ENCODE measurements at regions not wholly inside any gene's neighbourhood (a gene's known extent, or its start where the extent isn't known, plus 50 kb on each side); places are given as distances from the start of the nearest gene placed in this dataset.
"Not testable (repeated sequence)": the region's sequence is repeated elsewhere in the genome, so short reads cannot be mapped to it uniquely, and the experiment has no call there.

DNA sequence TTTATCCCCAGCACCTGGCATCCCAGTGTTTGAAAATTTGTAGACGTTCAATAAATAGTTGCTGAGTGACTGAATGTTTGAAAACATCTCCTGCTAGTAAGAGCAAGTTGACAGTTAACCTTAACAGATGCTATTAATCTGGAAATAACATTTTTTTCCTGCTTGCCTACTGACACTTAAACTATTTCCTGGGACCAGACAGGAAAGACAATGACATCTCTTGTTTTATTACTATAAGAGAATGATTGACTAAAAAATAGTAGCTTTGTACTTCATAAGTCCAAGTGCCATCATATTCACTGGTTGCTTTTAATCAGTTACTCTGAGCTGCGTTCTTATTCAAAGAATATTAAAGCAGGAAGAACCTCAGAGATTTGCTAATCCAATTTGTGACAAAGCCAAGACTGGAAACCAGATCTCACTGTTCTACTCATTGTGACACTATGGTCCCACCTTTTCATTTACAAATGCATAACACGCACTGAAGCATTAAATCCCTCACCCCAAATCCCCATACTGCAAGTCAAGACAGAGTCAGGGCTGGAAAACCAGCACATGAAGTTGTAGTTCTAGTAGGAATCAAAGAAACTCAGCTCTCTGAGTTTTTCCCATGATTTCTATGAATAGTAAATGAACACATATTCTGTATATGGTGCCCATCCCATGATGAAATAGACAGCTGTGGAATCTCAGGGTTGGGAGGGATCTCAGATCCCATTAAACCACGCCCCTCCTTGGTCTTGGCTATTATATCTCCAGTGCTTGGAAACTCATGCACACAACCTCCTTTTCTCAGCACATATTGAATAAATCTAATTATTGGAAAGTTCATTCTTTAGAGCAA, 212.7 kb upstream of the P2RY1 start:
- DNase-seq: no peak

DNA sequence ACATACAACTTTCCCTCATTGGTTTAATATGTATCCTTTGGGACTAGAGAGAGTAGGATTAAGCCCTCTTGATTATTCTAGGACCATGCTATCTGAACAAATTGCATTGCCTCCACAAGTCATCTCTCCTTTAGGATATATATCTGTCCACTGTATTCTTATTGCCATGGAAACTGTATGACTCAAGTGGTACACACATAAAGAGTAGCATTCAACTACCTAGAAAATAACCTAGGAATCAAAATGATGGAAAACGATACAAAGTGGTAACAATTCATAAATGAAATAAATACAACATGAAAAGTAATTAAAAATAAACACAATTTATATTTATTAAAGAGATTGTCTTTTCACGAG, 212.1 kb upstream of the P2RY1 start:
- no peak for DNase-seq

DNA sequence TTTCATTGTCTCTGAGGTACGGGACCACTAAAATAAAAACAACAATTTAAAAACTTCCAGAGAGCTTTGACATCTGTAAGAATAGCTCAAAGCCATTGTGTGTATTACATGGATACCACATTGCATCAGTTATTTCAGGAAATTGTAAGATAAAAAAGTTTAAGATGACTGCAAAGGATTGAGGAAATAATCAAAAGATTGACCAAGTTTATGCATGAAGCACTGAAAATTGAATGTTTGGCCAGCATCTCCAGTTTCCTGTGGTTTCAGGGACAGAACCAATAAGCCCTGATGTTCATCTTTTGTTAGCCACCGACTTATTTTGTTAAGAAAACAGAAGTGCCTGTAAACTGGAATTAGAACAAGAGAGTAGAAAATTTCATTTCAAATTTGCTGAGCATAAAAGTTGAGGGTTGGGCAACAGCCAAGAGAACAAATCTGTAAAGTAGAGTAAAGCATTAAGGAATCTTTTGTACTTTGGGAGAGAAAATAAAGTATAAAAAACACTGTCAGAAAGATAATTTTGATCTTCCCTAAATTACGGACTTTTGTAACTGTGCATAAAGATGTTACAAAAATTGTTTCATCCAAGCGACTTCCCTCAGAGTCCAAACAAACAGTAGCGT, 211.5 kb upstream of the P2RY1 start:
- DNase-seq: no peak

DNA sequence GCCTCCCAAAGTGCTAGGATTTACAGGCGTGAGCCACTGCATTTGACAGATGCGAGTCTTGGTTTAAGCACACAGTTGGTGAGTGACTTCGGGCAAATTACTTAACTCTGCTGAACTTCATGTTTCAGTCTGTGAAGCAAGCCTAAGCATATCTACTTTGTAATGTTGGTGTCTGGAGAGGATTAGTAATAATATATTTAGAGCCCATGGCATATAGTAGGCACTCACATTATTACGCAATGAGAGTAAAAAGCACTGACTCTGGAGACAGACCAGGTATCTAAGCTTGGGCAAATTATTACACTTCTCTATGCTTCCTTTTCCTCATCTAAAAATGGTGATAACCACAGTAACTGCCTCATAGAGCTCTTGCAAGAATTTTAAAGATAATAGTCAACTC, 208.7 kb upstream of the P2RY1 start:
- DNase-seq: no peak

DNA sequence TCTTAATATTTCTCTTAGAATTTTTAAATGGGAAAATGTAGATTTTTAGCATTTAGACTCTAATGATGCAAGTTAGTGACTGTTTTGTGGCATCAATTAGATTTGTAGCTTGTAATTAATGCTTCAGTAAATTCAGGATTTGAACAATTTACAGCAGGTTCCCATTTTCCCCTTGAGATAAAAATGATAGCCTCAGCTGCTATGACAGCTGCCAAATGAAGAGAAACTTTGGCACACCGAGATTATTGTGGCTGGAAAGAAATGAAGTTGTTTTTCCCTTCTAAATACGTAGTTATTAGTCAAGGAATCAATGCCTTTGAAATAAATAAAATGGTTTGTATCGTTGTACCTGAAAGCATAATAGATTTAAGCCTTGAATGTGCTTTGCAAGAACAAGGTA, 206.4 kb upstream of the P2RY1 start:
- no peak for DNase-seq

DNA sequence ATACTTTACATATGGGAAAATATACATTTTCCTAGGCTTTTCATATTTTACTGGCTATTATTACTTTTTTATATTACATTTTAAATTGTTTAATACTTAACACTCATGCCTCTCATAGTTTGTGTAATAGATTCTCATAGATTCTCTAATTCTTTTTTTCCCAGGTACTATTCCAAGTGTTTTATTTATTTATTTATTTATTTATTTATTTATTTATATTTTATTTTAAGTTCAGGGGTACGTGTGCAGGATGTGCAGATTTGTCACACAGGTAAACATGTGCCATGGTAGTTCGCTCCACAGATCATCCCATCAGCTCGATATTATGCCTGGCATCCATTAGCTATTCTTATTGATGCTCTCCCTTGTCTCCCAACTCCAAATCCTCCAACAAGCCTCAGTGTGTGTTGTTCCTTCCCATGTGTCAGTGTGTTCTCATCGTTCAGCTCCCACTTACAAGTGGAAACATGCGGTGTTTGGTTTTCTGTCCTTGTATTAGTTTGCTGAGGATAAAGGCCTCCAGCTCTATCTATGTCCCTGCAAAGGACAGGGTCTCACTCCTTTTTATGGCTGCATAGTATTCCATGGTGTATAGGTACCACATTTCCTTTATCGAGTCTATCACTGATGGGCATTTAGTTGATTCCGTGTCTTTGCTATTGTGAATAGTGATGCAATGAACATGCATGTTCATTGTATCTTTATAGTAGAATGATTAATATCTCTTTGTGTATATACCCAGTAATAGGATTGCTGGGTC, 205.4 kb upstream of the P2RY1 start:
- DNase-seq: no peak

DNA sequence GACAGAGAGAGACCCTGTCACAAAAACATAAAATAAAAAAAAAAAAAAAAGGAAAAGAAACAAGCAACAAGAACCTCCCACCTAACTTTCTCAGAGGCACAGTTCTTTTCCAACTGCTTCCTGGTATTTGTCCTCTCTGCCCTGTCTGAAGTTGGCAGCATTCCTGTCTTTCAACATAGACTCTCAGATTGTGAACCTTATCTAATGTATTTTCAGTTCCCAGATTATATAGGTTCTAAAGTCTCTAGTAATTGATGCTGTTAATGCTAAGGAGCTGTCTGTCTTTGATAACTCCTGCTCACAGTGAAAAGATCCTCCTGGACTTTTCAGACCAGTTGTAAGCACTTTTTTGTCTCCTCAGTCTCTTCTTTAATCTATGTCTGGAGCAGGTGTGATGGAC, 199.5 kb upstream of the P2RY1 start:
- no peak for DNase-seq

DNA sequence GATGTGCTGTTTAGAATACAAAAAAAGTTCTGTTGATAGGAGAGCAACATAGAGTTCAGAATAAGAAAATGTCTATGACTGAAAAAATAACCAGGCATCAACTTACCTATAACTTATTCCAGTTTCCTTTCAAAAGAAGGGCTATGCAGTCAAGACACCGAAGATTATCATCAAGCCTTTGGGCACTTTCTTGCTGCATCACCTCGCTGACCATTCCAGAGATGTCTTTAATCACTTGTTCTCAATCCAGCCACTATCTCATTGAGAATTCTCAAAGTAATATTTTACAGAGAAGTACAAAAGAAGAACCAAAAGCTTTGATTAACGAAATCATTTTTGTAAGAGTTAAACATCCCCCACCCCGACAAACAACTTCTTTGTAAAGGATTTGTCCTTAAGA, 198.3 kb upstream of the P2RY1 start:
- DNase-seq: no peak

DNA sequence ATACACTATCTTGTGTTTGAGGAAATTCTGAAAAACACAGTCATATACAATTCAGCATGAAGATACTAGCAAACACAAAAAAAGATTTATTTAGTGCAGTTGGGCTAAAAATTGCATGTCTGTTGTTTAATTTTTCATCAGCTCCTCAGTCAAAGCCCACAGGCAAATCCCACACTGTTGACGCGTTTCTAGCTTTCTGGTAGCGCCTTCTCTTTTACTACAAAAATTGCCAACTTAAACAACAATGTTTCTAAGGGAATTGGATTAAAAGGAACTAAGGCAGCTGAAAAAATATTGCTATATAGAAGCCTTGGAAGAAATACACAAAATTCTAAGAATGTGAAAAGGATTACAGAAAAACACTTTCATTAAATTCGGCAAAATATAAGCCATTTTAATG, 196.7 kb upstream of the P2RY1 start:
- DNase-seq: no peak

DNA sequence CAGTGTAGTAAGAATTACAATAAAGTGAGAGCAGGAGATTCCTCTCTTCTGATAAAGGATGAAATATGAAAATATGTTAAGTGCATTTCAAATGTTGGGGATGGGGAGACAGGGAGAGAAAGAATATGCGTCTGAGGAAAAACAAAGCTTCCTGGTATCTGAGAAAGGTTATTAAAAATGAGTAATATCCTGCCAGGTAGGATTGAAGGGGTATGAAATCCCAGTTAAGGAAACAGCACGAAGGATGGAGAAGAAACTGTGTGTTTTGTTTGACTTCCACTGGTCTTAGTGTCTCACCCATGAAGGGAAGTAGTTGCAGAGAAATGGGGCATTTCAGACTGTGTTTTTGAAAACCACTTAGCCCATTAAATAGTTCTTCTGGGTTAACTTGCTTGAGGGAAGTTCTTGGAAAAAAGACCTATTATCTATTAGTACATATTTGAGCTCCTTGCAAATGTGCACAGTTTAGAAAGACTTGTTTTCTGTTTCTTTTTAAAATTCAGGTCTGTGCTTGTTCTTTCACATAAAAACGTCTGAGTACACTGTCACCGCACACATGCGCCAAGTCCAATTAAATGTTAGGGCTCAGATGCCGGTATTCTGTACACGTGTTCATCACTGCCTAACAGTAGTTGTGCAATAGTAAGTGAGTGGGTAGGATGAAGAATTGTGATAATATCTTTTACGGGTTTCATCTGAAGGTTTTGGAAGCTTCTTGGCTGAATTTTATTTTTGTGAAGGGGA, 196.1 kb upstream of the P2RY1 start:
- DNase-seq: no peak

DNA sequence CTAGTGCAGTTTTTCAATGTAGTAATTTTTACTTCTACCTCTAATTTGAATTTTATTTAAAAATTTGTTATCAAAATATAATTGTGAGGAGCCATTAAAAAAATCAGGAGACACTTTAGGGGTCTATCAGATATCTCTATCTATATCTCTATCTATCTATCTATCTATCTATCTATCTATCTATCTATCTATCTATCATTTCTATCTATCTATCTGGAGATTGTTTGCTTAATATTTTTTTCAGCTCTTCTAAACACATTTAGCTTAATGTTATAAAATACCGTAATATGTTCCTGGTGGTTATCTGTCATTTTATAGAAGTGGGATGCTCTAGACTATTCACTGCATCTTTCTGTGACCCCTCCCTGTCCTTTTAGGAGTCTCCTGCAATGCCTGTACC, 193.7 kb upstream of the P2RY1 start:
- no peak for DNase-seq

DNA sequence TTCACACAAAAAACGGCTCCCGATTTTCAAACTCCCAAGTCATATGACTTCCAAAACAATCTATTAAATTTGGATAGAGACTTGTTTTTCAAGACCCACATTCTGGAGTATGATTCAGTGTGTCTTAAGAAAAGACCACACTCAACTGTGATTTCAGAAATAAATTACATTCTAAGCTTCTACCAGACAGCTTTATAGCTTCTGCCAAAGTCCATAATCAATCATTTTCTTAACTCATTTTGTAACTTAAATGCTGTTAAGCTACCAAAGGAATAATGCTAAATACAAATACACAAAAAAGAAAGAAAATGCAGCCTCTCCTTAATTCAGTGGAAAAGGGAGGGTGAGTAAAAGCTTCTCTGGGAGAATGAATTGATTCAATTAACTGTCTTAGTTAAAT, 192.3 kb upstream of the P2RY1 start:
- no peak for DNase-seq

DNA sequence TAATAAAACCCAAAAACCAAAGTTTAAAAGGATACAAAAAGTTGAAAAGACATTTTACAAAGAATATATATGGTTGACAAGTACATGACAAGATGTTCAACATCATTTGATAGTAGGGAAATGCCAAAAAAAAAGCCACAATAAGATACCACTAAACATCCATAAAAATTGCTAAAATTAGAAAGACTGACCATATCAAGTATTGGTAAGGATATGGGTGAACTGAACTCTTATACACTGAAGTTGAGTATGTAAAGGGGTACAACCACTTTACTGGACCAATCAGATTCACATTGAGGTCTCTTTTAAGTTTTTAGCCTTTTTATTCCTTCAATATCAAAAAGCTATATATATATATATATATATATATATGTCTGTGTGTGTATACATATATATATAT, 190.5 kb upstream of the P2RY1 start:
- DNase-seq: no peak

DNA sequence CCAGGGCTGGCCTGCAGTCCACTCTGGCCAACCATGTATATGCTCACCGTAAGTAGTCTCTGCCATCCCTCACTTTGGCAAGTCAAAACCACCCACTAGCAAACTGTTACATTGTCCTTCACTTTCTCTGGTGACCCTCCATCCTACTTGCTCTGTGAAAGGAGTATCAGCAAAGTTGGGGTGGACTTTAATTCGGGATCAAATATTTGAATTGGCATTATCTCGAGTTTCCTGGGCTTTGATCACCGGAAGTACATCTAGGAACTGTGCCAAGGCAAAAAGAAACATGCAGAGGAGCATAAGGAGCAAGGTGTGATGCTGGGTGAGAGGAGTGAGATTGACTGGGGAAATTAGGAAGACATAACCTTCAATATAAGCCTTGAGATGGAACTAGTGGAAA, 188.9 kb upstream of the P2RY1 start:
- no peak for DNase-seq

DNA sequence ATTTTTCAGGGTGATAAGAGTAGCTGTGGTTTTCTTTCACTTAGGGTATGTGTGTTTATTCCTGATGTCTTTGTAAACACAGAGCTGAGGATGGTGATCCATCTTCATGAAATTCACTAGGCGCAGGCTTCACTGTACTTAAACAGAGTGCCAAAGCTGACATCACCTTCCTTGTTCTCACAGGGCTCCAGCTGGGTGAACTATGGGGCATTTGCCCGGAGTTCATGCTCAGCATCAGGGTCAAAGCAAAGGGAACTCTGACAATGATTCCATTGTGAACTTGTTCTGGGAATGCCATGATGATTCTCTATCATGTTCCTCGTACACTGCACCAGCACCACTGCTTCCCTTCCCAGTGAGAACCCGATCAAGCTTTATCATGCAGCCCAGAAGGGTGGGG, 184.8 kb upstream of the P2RY1 start:
- no peak for DNase-seq

DNA sequence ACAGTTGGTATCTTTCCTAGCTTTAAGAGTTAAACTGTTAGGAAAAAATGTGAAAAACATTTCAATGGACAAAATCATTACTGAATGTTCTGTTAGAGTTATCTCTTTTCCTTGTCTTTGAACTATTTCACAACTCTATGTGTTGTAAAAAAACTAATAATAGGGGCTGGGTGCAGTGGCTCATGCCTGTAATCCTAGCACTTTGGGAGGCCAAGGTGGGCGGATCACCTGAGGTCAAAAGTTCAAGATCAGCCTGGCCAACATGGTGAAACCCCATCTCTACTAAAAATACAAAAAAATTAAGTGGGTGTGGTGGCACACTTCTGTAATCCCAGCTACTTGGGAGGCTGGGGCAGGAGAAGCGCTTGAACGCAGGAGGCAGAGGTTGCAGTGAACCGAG, 184.0 kb upstream of the P2RY1 start:
- DNase-seq: not testable (repeated sequence)

DNA sequence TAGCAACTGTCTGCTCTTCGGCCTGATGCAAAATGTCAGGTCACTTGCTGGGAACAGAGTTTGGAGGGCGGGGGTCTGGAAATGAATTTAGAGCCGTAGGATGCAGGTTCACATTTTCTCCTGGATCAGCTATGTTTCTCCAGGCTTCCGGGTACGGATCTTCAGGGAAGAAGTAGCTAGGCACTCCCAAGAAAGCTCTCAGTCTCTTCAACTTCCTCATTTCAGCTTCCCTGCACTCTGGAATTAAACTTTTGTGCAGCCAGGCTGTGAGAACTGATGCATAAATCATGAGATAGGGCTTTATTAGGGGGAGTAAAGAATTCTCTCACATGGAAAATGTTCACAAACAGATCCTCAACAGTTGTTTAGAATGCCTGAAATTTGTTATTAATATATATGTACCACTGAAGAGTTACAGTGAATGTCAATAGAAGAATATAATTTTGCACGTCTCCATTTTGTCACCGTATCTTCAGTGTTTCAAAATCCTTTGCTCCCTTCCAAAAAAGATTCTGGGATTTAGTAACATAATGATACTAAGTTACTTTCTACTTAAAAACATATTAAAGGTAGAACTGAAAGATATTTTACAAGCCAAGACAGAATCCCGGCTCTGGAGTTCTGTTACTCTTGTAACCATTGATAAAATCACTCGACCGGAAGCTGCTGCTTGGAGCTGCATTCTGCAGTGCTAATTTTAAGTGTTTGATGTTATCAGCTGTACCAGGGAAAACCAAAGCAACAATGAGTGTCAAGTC, 178.5 kb upstream of the P2RY1 start:
- DNase-seq: no peak

DNA sequence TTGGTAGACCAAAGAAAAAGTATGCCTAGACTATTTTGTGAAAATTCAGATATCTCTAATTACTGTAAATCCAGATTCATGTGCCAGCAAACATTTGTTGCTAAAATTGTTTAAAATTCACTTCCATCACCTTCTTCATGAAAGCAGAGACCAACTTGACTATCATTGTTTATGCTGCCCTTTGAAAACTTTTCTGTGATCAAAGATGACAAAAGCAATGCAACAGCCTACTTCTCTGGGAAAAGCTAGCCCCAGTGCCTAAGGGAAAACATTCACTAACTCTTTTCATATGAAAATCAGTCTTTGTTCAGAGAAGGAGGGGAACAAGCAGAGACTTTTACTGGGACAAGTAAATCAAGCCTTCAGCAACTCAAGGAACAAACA, 178.0 kb upstream of the P2RY1 start:
- DNase-seq: no peak

DNA sequence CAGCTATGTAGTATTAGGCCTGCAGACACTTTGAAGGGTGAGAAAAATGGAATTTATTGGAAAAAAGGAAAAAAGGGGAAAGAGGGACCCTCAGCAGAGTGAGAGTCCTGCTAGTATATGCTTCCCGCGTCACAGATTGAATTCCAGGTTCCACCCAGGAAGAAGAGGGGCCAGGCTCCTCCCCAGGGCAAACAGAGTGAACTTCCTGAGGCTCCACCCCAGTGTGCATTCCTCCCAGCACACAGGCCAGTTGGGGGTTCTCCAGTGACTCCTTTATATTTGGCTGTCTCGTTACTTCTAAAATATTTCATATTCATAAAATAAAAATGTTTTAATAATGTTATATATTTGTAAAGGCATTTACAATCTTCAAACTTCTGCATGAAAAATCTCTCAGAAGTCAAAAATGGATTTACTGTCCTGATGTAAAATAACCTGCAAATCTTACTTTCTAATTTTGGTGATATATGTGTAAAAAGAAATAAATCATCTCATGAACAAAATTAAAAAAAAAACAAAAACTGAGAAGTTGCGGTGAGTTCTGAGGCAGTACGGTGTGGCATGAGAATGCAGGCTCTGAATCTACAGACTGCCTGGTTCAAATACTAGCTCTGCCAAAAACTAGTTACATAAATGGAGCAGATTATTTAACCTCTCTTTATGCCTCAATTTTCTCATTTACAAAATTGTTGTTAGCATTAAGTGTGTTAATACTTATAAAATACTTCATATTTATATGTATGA, 175.8 kb upstream of the P2RY1 start:
- no peak for DNase-seq

DNA sequence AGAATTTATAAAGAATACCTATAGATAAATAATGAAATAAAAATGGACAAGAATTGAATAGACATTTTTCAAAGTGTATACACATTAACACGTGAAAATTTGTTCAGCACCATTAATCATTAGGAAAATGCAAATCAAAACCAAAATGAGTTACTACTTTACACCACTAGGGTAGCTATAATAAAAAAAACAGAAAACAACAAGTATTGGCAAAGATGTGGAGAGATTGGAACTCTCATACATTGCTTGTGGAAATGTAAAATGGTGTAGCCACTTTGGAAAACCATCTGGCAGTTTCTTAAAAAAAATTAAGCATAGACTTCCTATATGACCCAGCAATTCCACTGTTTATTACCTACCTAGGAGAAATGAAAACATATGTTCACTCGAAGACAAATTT, 172.8 kb upstream of the P2RY1 start:
- no peak for DNase-seq

DNA sequence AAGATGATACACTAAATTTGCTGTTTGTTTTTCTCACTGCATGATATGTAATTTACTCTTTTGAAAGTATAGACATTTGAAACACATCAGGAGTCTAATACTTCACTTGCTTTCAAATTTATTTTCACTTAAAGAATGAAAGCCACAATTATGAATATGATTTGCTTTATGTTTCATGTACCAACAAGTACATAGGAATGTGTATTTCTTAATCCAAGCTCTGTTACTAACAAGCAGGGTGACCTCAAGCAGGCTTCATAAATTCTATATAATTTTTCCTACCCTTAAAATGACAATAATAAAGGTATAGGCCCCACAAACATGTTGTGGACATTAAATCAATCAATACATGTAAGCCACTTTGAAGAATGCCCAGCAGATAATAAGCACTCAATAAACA, 170.2 kb upstream of the P2RY1 start:
- no peak for DNase-seq

DNA sequence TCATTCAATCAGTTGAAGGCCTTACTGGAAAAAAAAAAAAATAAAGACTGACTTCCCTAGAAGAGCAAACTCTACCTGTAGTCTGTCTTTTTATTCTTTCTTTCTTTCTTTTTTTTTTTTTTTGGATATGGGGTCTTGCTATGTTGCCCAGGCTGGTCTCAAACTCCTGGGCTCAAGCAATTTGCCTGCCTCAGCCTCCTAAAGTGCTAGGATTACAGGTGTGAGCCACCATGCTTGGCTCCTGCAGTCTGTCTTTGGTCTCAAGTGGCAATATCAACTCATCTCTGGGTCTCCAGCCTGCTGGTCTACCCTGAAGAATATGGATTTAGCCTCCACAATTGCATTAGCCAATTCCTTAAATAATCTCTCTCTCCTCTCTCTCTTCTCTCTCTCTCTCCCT, 167.7 kb upstream of the P2RY1 start:
- no peak for DNase-seq
